Gastroesophageal sphincter (tissue), 4 donors: ENCODE measurements at regions not wholly inside any gene's neighbourhood (a gene's known extent, or its start where the extent isn't known, plus 50 kb on each side); places are given as distances from the start of the nearest gene placed in this dataset.

Experiments
- ATAC-seq: fragments of 150-250 bp; one replicate; pipeline ENCODE4 v1.9.1; 2016; ENCODE audit warnings: mild to moderate bottlenecking, moderate library complexity
- H3K27ac ChIP-seq, 4 donors: fragments of 200-600 bp; sonication (generic) in 3 of 4; 1 replicate in 3 of 4; 2 replicates in 1 of 4; pipeline ENCODE4 v1.5.1; 2016 to 2019
- H3K27me3 ChIP-seq: fragments of 200-600 bp; sonication (generic); one replicate; pipeline ENCODE4 v1.5.1; 2019
- H3K36me3 ChIP-seq, 2 donors: fragments of 200-600 bp; sonication (generic); one replicate each; pipeline ENCODE4 v1.5.1; 2019; ENCODE audit warnings: control low read depth in 1 of 2
- H3K4me1 ChIP-seq, 3 donors: fragments of 200-600 bp; sonication (generic); 1 replicate in 2 of 3; 2 replicates in 1 of 3; pipeline ENCODE4 v1.5.1; 2016 to 2019; ENCODE audit warnings: control low read depth in 2 of 3
- H3K4me3 ChIP-seq, 2 donors: fragments of 200-600 bp; sonication (generic); one replicate each; pipeline ENCODE4 v1.5.1; 2019; ENCODE audit warnings: mild to moderate bottlenecking in 1 of 2, moderate library complexity in 1 of 2
- H3K9me3 ChIP-seq, 3 donors: fragments of 200-600 bp; sonication (generic); one replicate each; pipeline ENCODE4 v1.5.1; 2017 to 2019; ENCODE audit warnings: control low read depth in 2 of 3
- CTCF ChIP-seq, 4 experiments: fragments of 200-600 bp in 2 of 4; fragments of 450-650 bp in 2 of 4; sonication (generic) in 1 of 4; IDR thresholded peaks; one replicate each; pipeline ENCODE4 v1.5.1; 2017 to 2019; ENCODE audit warnings: antibody characterized with exemption in 4 of 4, mild to moderate bottlenecking in 2 of 4, moderate library complexity in 2 of 4
- EP300 ChIP-seq: sonication (generic); formaldehyde crosslinking; IDR thresholded peaks from one replicate; pipeline ENCODE4 v1.6.1; 2017; ENCODE audit warnings: antibody characterized with exemption, mild to moderate bottlenecking
- POLR2A ChIP-seq, 2 donors: fragments of 450-650 bp; IDR thresholded peaks; one replicate each; pipeline ENCODE4 v1.6.1; 2017; ENCODE audit warnings: antibody characterized with exemption in 2 of 2, mild to moderate bottlenecking in 2 of 2, moderate library complexity in 1 of 2
- POLR2AphosphoS5 ChIP-seq: sonication (generic); formaldehyde crosslinking; IDR thresholded peaks from one replicate; pipeline ENCODE4 v1.6.1; 2017; ENCODE audit warnings: antibody characterized with exemption
- WGBS, 2 donors: methylation state at CpG; one replicate each; pipeline ENCODE4 v1.1.5; 2018; ENCODE audit warnings: low coverage in 1 of 2; 5-methylcytosine and 5-hydroxymethylcytosine counted together

DNA sequence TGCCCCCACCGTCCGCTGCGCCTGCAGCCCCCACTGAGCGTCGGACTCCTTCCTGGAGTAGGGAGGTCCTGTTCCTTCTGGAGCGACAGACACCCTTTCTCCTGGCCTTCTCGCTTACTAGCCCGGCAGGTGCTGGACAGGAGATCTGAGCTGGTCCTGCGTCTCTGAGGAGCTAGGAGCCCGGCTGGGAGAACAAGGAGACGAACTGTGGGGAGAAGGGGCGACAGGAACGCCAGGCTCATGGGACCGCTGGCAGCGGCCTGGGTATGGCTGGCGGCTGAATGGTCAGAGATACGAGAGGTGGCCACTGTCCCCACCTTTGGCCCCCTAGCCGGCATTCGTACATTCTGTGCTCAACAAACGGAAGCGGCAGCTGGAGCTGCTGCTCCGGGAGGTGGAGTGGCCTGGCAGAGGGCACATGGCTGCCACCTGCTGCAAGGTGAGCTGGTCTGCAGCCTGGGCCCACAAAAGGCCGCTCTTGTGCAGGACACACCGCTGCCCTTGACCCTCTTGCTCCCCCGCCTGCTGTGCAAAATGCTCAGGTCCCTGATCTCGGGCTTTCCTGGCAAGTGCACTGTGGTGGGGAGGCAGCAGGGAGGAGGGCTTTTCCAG, 2066.7 kb downstream of the TP53TG3F start:
- WGBS, 2 donors: 46 to 90% methylated on average over 6 to 9 of the region's 26 CpGs
- no peak overlapping the region for H3K4me3 ChIP-seq
- no peak for ATAC-seq
- TF ChIP-seq POLR2AphosphoS5 (no peak), EP300 (no peak), CTCF (IDR thresholded peaks at IDR 0.05) (no peak), POLR2A (IDR thresholded peaks at IDR 0.05) (no peak)
- H3K36me3 ChIP-seq: no peaks in the 10 kb centered on the region
- H3K27me3 ChIP-seq: no peaks in the 10 kb centered on the region
- peaks cover 0 to 6% (median 0%) of the 10 kb centered on the region in 3 donors for H3K9me3 ChIP-seq
- H3K4me1 ChIP-seq: no peaks in the 10 kb centered on the region
- no peak overlapping the region for H3K27ac ChIP-seq

GRCh38 chr16:35532576-35532975, 2073.2 kb downstream of the TP53TG3F start:
- Histone ChIP-seq H3K9me3 (peaks cover 0 to 16% (median 0%) of the 10 kb centered on the region in 3 donors), H3K27ac (no peak overlapping the region), H3K4me3 (no peak overlapping the region), H3K27me3 (no peaks in the 10 kb centered on the region), H3K4me1 (no peaks in the 10 kb centered on the region), H3K36me3 (no peaks in the 10 kb centered on the region)
- WGBS, 2 donors: 83 to 89% methylated on average over 2 to 3 of the region's 4 CpGs
- no peak for ATAC-seq
- TF ChIP-seq POLR2AphosphoS5 (no peak), POLR2A (IDR thresholded peaks at IDR 0.05) (no peak), EP300 (no peak), CTCF (IDR thresholded peaks at IDR 0.05) (no peak)

DNA sequence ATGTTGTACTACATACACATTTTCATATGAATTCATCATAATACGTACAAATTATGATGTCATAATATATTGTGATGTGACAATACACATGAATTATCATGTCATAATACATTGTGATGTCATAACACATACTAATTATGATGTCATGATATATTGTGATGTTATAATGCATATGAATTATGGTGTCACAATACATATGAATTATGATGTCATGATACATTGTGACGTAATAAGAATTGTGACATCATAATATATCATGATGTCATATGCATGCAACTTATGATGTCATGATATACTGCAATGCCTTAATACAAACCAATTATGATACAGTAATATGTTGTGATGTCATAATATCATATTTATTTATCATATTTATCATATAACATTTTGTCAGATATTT, 2074.3 kb downstream of the TP53TG3F start:
- TF ChIP-seq POLR2AphosphoS5 (no peak), CTCF (IDR thresholded peaks at IDR 0.05) (no peak), EP300 (no peak), POLR2A (IDR thresholded peaks at IDR 0.05) (no peak)
- peaks cover 0 to 16% (median 0%) of the 10 kb centered on the region in 3 donors for H3K9me3 ChIP-seq
- no peaks in the 10 kb centered on the region for H3K36me3 ChIP-seq
- no peaks in the 10 kb centered on the region for H3K27me3 ChIP-seq
- 64 to 72% methylated on average over 2 of the region's 2 CpGs for WGBS, 2 donors
- H3K27ac ChIP-seq: no peak overlapping the region
- H3K4me3 ChIP-seq: no peak overlapping the region
- ATAC-seq: no peak
- H3K4me1 ChIP-seq: no peaks in the 10 kb centered on the region

- 87 to 96% methylated on average over 3 to 4 of the region's 27 CpGs for WGBS, 2 donors
- H3K9me3 ChIP-seq: peaks cover 0 to 9% (median 0%) of the 10 kb centered on the region in 3 donors
- TF ChIP-seq POLR2A (IDR thresholded peaks at IDR 0.05): no peak
- no peak for TF ChIP-seq POLR2AphosphoS5
- TF ChIP-seq CTCF (IDR thresholded peaks at IDR 0.05): no peak
- TF ChIP-seq EP300: no peak
- peaks cover 10% of the 10 kb centered on the region for H3K27me3 ChIP-seq
- no peak overlapping the region for H3K4me3 ChIP-seq
- H3K4me1 ChIP-seq: no peaks in the 10 kb centered on the region
- H3K36me3 ChIP-seq: no peaks in the 10 kb centered on the region
- no peak for ATAC-seq
- H3K27ac ChIP-seq: no peak overlapping the region
Measured at GRCh38 chr16:35543486-35543885, 2084.1 kb downstream of the TP53TG3F start.

GRCh38 chr16:35552763-35553162, 2093.4 kb downstream of the TP53TG3F start:
- ATAC-seq: no peak
- peaks cover 8% of the 10 kb centered on the region for H3K27me3 ChIP-seq
- no peaks in the 10 kb centered on the region for H3K4me1 ChIP-seq
- WGBS, 2 donors: 59% methylated on average over 8 of the region's 31 CpGs; no CpG with 5 or more reads in 1 of the 2 donors
- no peak overlapping the region for H3K27ac ChIP-seq
- no peaks in the 10 kb centered on the region for H3K36me3 ChIP-seq
- TF ChIP-seq POLR2AphosphoS5: no peak
- no peak for TF ChIP-seq CTCF (IDR thresholded peaks at IDR 0.05)
- no peak for TF ChIP-seq EP300
- TF ChIP-seq POLR2A (IDR thresholded peaks at IDR 0.05): no peak
- H3K4me3 ChIP-seq: no peak overlapping the region
- peaks cover 0 to 10% (median 0%) of the 10 kb centered on the region in 3 donors for H3K9me3 ChIP-seq
